ENCODE measurements at regions not wholly inside any gene's neighbourhood (a gene's known extent, or its start where the extent isn't known, plus 50 kb on each side); places are given as distances from the start of the nearest gene placed in this dataset.

GRCh38 chr3:146889626-146890025, 284.5 kb upstream of the PLSCR5 start:
- Histone ChIP-seq H4K20me1 (ENCODE audit: insufficient read depth, low read length) (no peaks in the 10 kb centered on the region; the same call in 1 of the 2 replicates), H3K4me1 (ENCODE audit: insufficient read depth, low read length, poor library complexity, severe bottlenecking) (no peaks in the 10 kb centered on the region), H3K4me3 (ENCODE audit: low read depth, low read length, poor library complexity, severe bottlenecking) (no peak overlapping the region), H3K4me2 (ENCODE audit: low read length) (no peak overlapping the region), H3K9me2 (ENCODE audit: insufficient read depth, low read length) (no peaks in the 10 kb centered on the region), H3K9me3 (ENCODE audit: low read length) (no peaks in the 10 kb centered on the region), H3K27ac (ENCODE audit: low read depth, low read length, poor library complexity, severe bottlenecking) (no peak overlapping the region), H2AFZ (ENCODE audit: low read length) (no peak overlapping the region), H3K36me3 (ENCODE audit: insufficient read depth, low read length) (no peaks in the 10 kb centered on the region), H3K79me2 (ENCODE audit: insufficient read depth, low read depth, low read length) (no peaks in the 10 kb centered on the region)
- ChIA-PET POLR2A (no interaction called here), CTCF (ENCODE audit: unreplicated experiment) (no interaction called here)
- DNase-seq (ENCODE audit: low spot score), result no peak
- intact Hi-C loops (cut with micrococcal nuclease; ENCODE audit: unreplicated experiment), result no loop called here
- BruUV-seq (replicated peaks), result no TSS peak
- no peak for TF ChIP-seq EZH2phosphoT487 (IDR thresholded peaks at IDR 0.05; ENCODE audit: borderline replicate concordance, low read depth, low read length)
- TF ChIP-seq CTCF (conservative IDR thresholded peaks at IDR 0.05; ENCODE audit: low read length), result no peak

GRCh38 chr3:146888176-146888575, 283.0 kb upstream of the PLSCR5 start:
- intact Hi-C loops (cut with micrococcal nuclease; ENCODE audit: unreplicated experiment), result no loop called here
- POLR2A ChIA-PET, result interaction anchor here (0.7 to 1.4 kb wide), 5 partner anchors 11 to 58 kb away, joined by 3 to 7 read pairs (median 4); no protein-coding TSS in a partner anchor
- Histone ChIP-seq H3K4me3 (ENCODE audit: low read depth, low read length, poor library complexity, severe bottlenecking) (no peak overlapping the region), H4K20me1 (ENCODE audit: insufficient read depth, low read length) (no peaks in the 10 kb centered on the region; the same call in 1 of the 2 replicates), H3K4me2 (ENCODE audit: low read length) (no peak overlapping the region), H3K9me3 (ENCODE audit: low read length) (no peaks in the 10 kb centered on the region), H3K79me2 (ENCODE audit: insufficient read depth, low read depth, low read length) (no peaks in the 10 kb centered on the region), H3K4me1 (ENCODE audit: insufficient read depth, low read length, poor library complexity, severe bottlenecking) (no peaks in the 10 kb centered on the region), H3K9me2 (ENCODE audit: insufficient read depth, low read length) (no peaks in the 10 kb centered on the region), H3K36me3 (ENCODE audit: insufficient read depth, low read length) (no peaks in the 10 kb centered on the region), H3K27ac (ENCODE audit: low read depth, low read length, poor library complexity, severe bottlenecking) (no peak overlapping the region), H2AFZ (ENCODE audit: low read length) (no peak overlapping the region)
- TF ChIP-seq EZH2phosphoT487 (IDR thresholded peaks at IDR 0.05; ENCODE audit: borderline replicate concordance, low read depth, low read length) (no peak), CTCF (conservative IDR thresholded peaks at IDR 0.05; ENCODE audit: low read length) (no peak)
- CTCF ChIA-PET (ENCODE audit: unreplicated experiment), result no interaction called here
- no TSS peak for BruUV-seq (replicated peaks)
- DNase-seq (ENCODE audit: low spot score), result no peak

- Histone ChIP-seq H3K9me3 (ENCODE audit: low read length) (no peaks in the 10 kb centered on the region), H3K4me3 (ENCODE audit: low read depth, low read length, poor library complexity, severe bottlenecking) (no peak overlapping the region), H3K9me2 (ENCODE audit: insufficient read depth, low read length) (no peaks in the 10 kb centered on the region), H3K4me2 (ENCODE audit: low read length) (no peak overlapping the region), H3K79me2 (ENCODE audit: insufficient read depth, low read depth, low read length) (no peaks in the 10 kb centered on the region), H4K20me1 (ENCODE audit: insufficient read depth, low read length) (no peaks in the 10 kb centered on the region; the same call in 1 of the 2 replicates), H2AFZ (ENCODE audit: low read length) (no peak overlapping the region), H3K27ac (ENCODE audit: low read depth, low read length, poor library complexity, severe bottlenecking) (no peak overlapping the region), H3K4me1 (ENCODE audit: insufficient read depth, low read length, poor library complexity, severe bottlenecking) (no peaks in the 10 kb centered on the region), H3K36me3 (ENCODE audit: insufficient read depth, low read length) (no peaks in the 10 kb centered on the region)
- no peak for DNase-seq (ENCODE audit: low spot score)
- no TSS peak for BruUV-seq (replicated peaks)
- POLR2A ChIA-PET, result no interaction called here
- intact Hi-C loops (cut with micrococcal nuclease; ENCODE audit: unreplicated experiment), result no loop called here
- CTCF ChIA-PET (ENCODE audit: unreplicated experiment), result no interaction called here
- TF ChIP-seq CTCF (conservative IDR thresholded peaks at IDR 0.05; ENCODE audit: low read length), result no peak
- no peak for TF ChIP-seq EZH2phosphoT487 (IDR thresholded peaks at IDR 0.05; ENCODE audit: borderline replicate concordance, low read depth, low read length)
These were observed 279.6 kb upstream of the PLSCR5 start for GRCh38 chr3:146884721-146885120.

Measured in OCI-LY7 (cell line).